Esophagus muscularis mucosa (tissue), 4 donors: ENCODE measurements at regions not wholly inside any gene's neighbourhood (a gene's known extent, or its start where the extent isn't known, plus 50 kb on each side); places are given as distances from the start of the nearest gene placed in this dataset.

ENCODE experiments used
- CTCF ChIP-seq, 3 experiments: fragments of 200-600 bp in 2 of 3; fragments of 450-650 bp in 1 of 3; sonication (generic) in 2 of 3; IDR thresholded peaks; one replicate each; pipeline ENCODE4 v1.5.1; 2017 to 2019; ENCODE audit warnings: antibody characterized with exemption in 3 of 3, mild to moderate bottlenecking in 2 of 3, moderate library complexity in 1 of 3
- EP300 ChIP-seq: sonication (generic); formaldehyde crosslinking; IDR thresholded peaks from one replicate; pipeline ENCODE4 v1.6.1; 2017; ENCODE audit warnings: antibody characterized with exemption
- POLR2A ChIP-seq: fragments of 450-650 bp; IDR thresholded peaks from one replicate; pipeline ENCODE4 v1.6.1; 2017; ENCODE audit warnings: antibody characterized with exemption, moderate library complexity, mild to moderate bottlenecking, low read depth

- no peak for TF ChIP-seq CTCF (IDR thresholded peaks at IDR 0.05)
- TF ChIP-seq POLR2A, result no peak
- no peak for TF ChIP-seq EP300
These were observed 523.1 kb downstream of the MID1IP1 start for GRCh38 chrX:39324233-39324930.
